ENCODE measurements at regions not wholly inside any gene's neighbourhood (a gene's known extent, or its start where the extent isn't known, plus 50 kb on each side); places are given as distances from the start of the nearest gene placed in this dataset.

GRCh38 chr11:96466607-96467006 lies 76.8 kb downstream of the JRKL start:
- H3K4me1 Mint-ChIP-seq, result peaks cover 18 to 20% of the 10 kb centered on the region in 2 experiments
- Histone ChIP-seq H2BK15ac (ENCODE audit: low read depth, low read length) (no peak overlapping the region), H4K5ac (ENCODE audit: insufficient read length, low read depth, low read length) (no peak overlapping the region), H3T11ph (ENCODE audit: low read length) (no peak overlapping the region), H3K79me2 (ENCODE audit: insufficient read depth, low read length) (no peaks in the 10 kb centered on the region; the same call in 1 of the 2 replicates), H3K79me1 (ENCODE audit: insufficient read depth, low read depth, low read length, poor library complexity, severe bottlenecking) (no peaks in the 10 kb centered on the region), H4K8ac (replicated peaks; ENCODE audit: insufficient read length, low read depth, low read length) (no peak overlapping the region), H2BK5ac (ENCODE audit: insufficient read length, low read length) (no peak overlapping the region), H3K4me2 (ENCODE audit: insufficient read depth, insufficient read length, low read length) (no peak overlapping the region), H2BK20ac (ENCODE audit: low read depth, low read length, poor library complexity, severe bottlenecking) (no peak overlapping the region), H2AFZ (ENCODE audit: low read length) (no peak overlapping the region), H2BK12ac (ENCODE audit: insufficient read length, low read depth, low read length) (no peak overlapping the region), H3K9ac (ENCODE audit: extremely low read depth, insufficient read length, low read length) (no peak overlapping the region), H3K56ac (ENCODE audit: insufficient read length, low read depth, low read length) (no peak overlapping the region), H4K91ac (ENCODE audit: insufficient read length, low read depth, low read length) (no peak overlapping the region), H3K23me2 (ENCODE audit: insufficient read length, low read depth, low read length, poor library complexity, severe bottlenecking) (no peaks in the 10 kb centered on the region), H4K20me1 (ENCODE audit: control insufficient read depth, insufficient read depth, insufficient read length) (no peaks in the 10 kb centered on the region), H3K27ac (ENCODE audit: insufficient read length, low read depth, low read length) (no peak overlapping the region), H2AK5ac (ENCODE audit: insufficient read length, low read length) (no peak overlapping the region), H2BK120ac (ENCODE audit: low read depth, low read length, poor library complexity, severe bottlenecking) (no peak overlapping the region), H3K4ac (ENCODE audit: low read depth, low read length) (no peak overlapping the region), H3K18ac (ENCODE audit: insufficient read length, low read depth, low read length) (no peak overlapping the region), H3K14ac (ENCODE audit: insufficient read depth, low read length) (no peak overlapping the region), H3K23ac (ENCODE audit: insufficient read length, low read depth, low read length) (no peak overlapping the region), H3K27me3 (ENCODE audit: insufficient read depth, low read length) (no peaks in the 10 kb centered on the region), H3K4me1 (ENCODE audit: insufficient read depth, low read length) (no peaks in the 10 kb centered on the region; the same call in 1 of the 2 replicates), H3K9me3 (ENCODE audit: control insufficient read depth, low read depth, low read length) (no peaks in the 10 kb centered on the region)
- H3K4me3 Mint-ChIP-seq, result no peak overlapping the region
- H3K27ac Mint-ChIP-seq, result peak overlapping the region in 1 of 3 experiments; percentile 16; a peak in 1 of 7 replicates
- no CpG with 5 or more reads among the region's 2 CpGs for WGBS (ENCODE audit: extremely low coverage, insufficient read length, low lambda C conversion rate)
- no peak for TF ChIP-seq CTCF (conservative IDR thresholded peaks at IDR 0.05)
- H3K36me3 Mint-ChIP-seq (ENCODE audit: insufficient read depth in 1 of 3, low read depth in 3 of 3), result no peaks in the 10 kb centered on the region
- DNase-seq, result no peak
- H3K9me3 Mint-ChIP-seq, result no peaks in the 10 kb centered on the region
- no peaks in the 10 kb centered on the region for H3K27me3 Mint-ChIP-seq (ENCODE audit: low read depth)
